H1 (cell line): ENCODE measurements at regions not wholly inside any gene's neighbourhood (a gene's known extent, or its start where the extent isn't known, plus 50 kb on each side); places are given as distances from the start of the nearest gene placed in this dataset.
"Not testable (repeated sequence)": the region's sequence is repeated elsewhere in the genome, so short reads cannot be mapped to it uniquely, and the experiment has no call there.

ENCODE experiments used
- CTCF ChIA-PET: fragments of 300-600 bp; sonication (Branson Sonifier 250); formaldehyde crosslinking; loops from one replicate; lab custom pipeline; 2021; ENCODE audit not compliant: partially characterized antibody; lab: Charles Lee
- POLR2A ChIA-PET: fragments of 300-600 bp; sonication (Branson Sonifier 250); formaldehyde crosslinking; loops from one replicate; lab custom pipeline; 2021; ENCODE audit warnings: inconsistent platforms; ENCODE audit not compliant: partially characterized antibody; lab: Charles Lee
- DNase-seq, 2 experiments: peaks; one replicate each; pipeline versions ENCODE4 v3.0.0 to v3.0.0-alpha.2; 2010 to 2022; ENCODE audit warnings: low spot score in 2 of 2, low read depth in 1 of 2, mixed read lengths in 1 of 2
- FAIRE-seq: peaks from 2 replicates; lab custom pipeline; 2011; peaks lifted over from hg19 to GRCh38; lab: Jason Lieb, UNC
- H2AFZ ChIP-seq: 2 replicates; pipeline ENCODE4 v1.8.1; 2012; ENCODE audit warnings: low read length, inconsistent platforms
- H2AK5ac ChIP-seq: 2 replicates; pipeline ENCODE4 v1.6.1; 2013; ENCODE audit warnings: low read depth, low read length
- H2BK120ac ChIP-seq: replicated peaks from 2 replicates; pipeline ENCODE3; 2013; ENCODE audit warnings: low read depth, low read length, inconsistent platforms
- H2BK12ac ChIP-seq: 2 replicates; pipeline ENCODE4 v1.6.1; 2013; ENCODE audit warnings: low read depth, low read length
- H2BK15ac ChIP-seq: 2 replicates; pipeline ENCODE4 v1.6.1; 2013; ENCODE audit warnings: low read length
- H2BK20ac ChIP-seq: 2 replicates; pipeline ENCODE4 v1.6.1; 2013; ENCODE audit warnings: low read length
- H2BK5ac ChIP-seq: 2 replicates; pipeline ENCODE4 v1.6.1; 2013; ENCODE audit warnings: low read depth, low read length
- H3K14ac ChIP-seq: 2 replicates; pipeline ENCODE4 v1.6.1; 2013; ENCODE audit warnings: inconsistent platforms; ENCODE audit not compliant: insufficient read length
- H3K18ac ChIP-seq: 2 replicates; pipeline ENCODE4 v1.6.1; 2013; ENCODE audit warnings: low read length; ENCODE audit errors: extremely low read depth
- H3K23ac ChIP-seq: 2 replicates; pipeline ENCODE4 v1.6.1; 2013; ENCODE audit warnings: inconsistent platforms; ENCODE audit not compliant: insufficient read length
- H3K23me2 ChIP-seq: 2 replicates; pipeline ENCODE4 v1.6.1; 2013; ENCODE audit warnings: low read depth, low read length
- H3K27ac ChIP-seq: 2 replicates; pipeline ENCODE4 v1.6.1; 2011; ENCODE audit warnings: low read depth, low read length, inconsistent platforms
- H3K27me3 ChIP-seq, 4 experiments: replicated peaks in 1 of 4; 1 replicate in 1 of 4; 2 replicates in 3 of 4; pipeline versions ENCODE4 v1.6.1 to v1.8.1; 2011 to 2013; ENCODE audit warnings: low read length in 3 of 4, mild to moderate bottlenecking in 3 of 4, inconsistent platforms in 2 of 4, mixed read lengths in 2 of 4, moderate library complexity in 1 of 4; ENCODE audit not compliant: control insufficient read depth in 3 of 4, insufficient read depth in 3 of 4; ENCODE audit errors: extremely low read depth in 1 of 4
- H3K36me3 ChIP-seq, 4 experiments: 2 replicates each; pipeline versions ENCODE4 v1.6.1 to v1.8.1; 2011 to 2013; ENCODE audit warnings: mild to moderate bottlenecking in 4 of 4, low read length in 3 of 4, moderate library complexity in 2 of 4, control low read depth in 1 of 4, inconsistent platforms in 1 of 4; ENCODE audit not compliant: insufficient read depth in 4 of 4, control insufficient read depth in 2 of 4
- H3K4ac ChIP-seq: replicated peaks from 2 replicates; pipeline ENCODE3; 2013; ENCODE audit warnings: low read length, low read depth, mixed read lengths, inconsistent platforms; ENCODE audit not compliant: insufficient read length
- H3K4me1 ChIP-seq, 4 experiments: replicated peaks in 1 of 4; 1 replicate in 1 of 4; 2 replicates in 3 of 4; pipeline versions ENCODE4 v1.6.1 to v1.8.1; 2011 to 2013; ENCODE audit warnings: low read length in 3 of 4, inconsistent platforms in 2 of 4, mixed read lengths in 1 of 4; ENCODE audit not compliant: insufficient read depth in 4 of 4, control insufficient read depth in 3 of 4
- H3K4me2 ChIP-seq, 2 experiments: 2 replicates each; pipeline versions ENCODE4 v1.6.1 to v1.8.1; 2011 to 2013; ENCODE audit warnings: low read depth in 2 of 2, low read length in 2 of 2, control low read depth in 1 of 2, inconsistent platforms in 1 of 2, mild to moderate bottlenecking in 1 of 2; ENCODE audit not compliant: insufficient read depth in 1 of 2
- H3K4me3 ChIP-seq, 4 experiments: fragments of 200-600, 300-600 bp in 1 of 4; sonication (generic), shearing (Covaris generic), sonication (Bioruptor Twin) in 1 of 4; 2 replicates each; pipeline versions ENCODE4 v1.5.1 to v1.8.1; 2011 to 2016; ENCODE audit warnings: low read length in 4 of 4, low read depth in 3 of 4, control low read depth in 2 of 4, inconsistent platforms in 2 of 4, mild to moderate bottlenecking in 2 of 4, mixed read lengths in 1 of 4, moderate library complexity in 1 of 4; ENCODE audit not compliant: insufficient read depth in 2 of 4; ENCODE audit errors: extremely low read depth in 1 of 4
- H3K56ac ChIP-seq: replicated peaks from 2 replicates; pipeline ENCODE3; 2013; ENCODE audit warnings: low read depth, mild to moderate bottlenecking, mixed read lengths, low read length, inconsistent platforms; ENCODE audit not compliant: insufficient read length
- H3K79me1 ChIP-seq: 2 replicates; pipeline ENCODE4 v1.6.1; 2013; ENCODE audit warnings: low read depth, low read length, control low read depth
- H3K79me2 ChIP-seq, 2 experiments: 2 replicates each; pipeline versions ENCODE4 v1.6.1 to v1.8.1; 2012 to 2013; ENCODE audit warnings: low read length in 2 of 2, mild to moderate bottlenecking in 2 of 2, inconsistent platforms in 1 of 2; ENCODE audit not compliant: insufficient read depth in 2 of 2, control insufficient read depth in 1 of 2
- H3K9ac ChIP-seq, 4 experiments: replicated peaks in 1 of 4; 1 replicate in 1 of 4; 2 replicates in 3 of 4; pipeline versions ENCODE4 v1.6.1 to v1.8.1; 2011 to 2013; ENCODE audit warnings: low read depth in 3 of 4, low read length in 3 of 4, control low read depth in 2 of 4, mild to moderate bottlenecking in 2 of 4, moderate library complexity in 2 of 4, inconsistent platforms in 1 of 4; ENCODE audit errors: extremely low read depth in 1 of 4
- H3K9me3 ChIP-seq, 2 experiments: 2 replicates each; pipeline versions ENCODE4 v1.6.1 to v1.8.1; 2012 to 2013; ENCODE audit warnings: mild to moderate bottlenecking in 2 of 2, moderate library complexity in 2 of 2, control low read depth in 1 of 2, inconsistent platforms in 1 of 2, low read depth in 1 of 2, low read length in 1 of 2, mixed read lengths in 1 of 2; ENCODE audit not compliant: insufficient read depth in 2 of 2
- H4K20me1 ChIP-seq, 2 experiments: replicated peaks in 1 of 2; 2 replicates each; pipeline versions ENCODE3 to v1.8.1; 2011 to 2013; ENCODE audit warnings: inconsistent platforms in 2 of 2, low read length in 2 of 2, mild to moderate bottlenecking in 1 of 2; ENCODE audit not compliant: insufficient read depth in 2 of 2, control insufficient read depth in 1 of 2
- H4K5ac ChIP-seq: 2 replicates; pipeline ENCODE4 v1.6.1; 2013; ENCODE audit warnings: low read length, low read depth, mixed read lengths, inconsistent platforms; ENCODE audit not compliant: insufficient read length
- H4K8ac ChIP-seq: 2 replicates; pipeline ENCODE4 v1.8.0; 2013; ENCODE audit warnings: mild to moderate bottlenecking, moderate library complexity, low read length, inconsistent platforms; ENCODE audit not compliant: insufficient read depth; ENCODE audit errors: extremely low read depth
- H4K91ac ChIP-seq: replicated peaks from 2 replicates; pipeline ENCODE3; 2013; ENCODE audit warnings: low read length, mixed read lengths, inconsistent platforms; ENCODE audit not compliant: insufficient read length
- RAD21 ChIP-seq, 2 experiments: IDR thresholded peaks in 1 of 2; conservative IDR thresholded peaks in 1 of 2; 2 replicates each; pipeline ENCODE4 v1.6.1; 2011; ENCODE audit warnings: low read depth in 2 of 2, low read length in 2 of 2, improper control_type of control experiment in 1 of 2, inconsistent platforms in 1 of 2, mild to moderate bottlenecking in 1 of 2, moderate library complexity in 1 of 2
- WGBS, 2 experiments: shearing (Covaris generic) in 1 of 2; methylation state at CpG; one replicate each; pipeline versions ENCODE4 v1.1.6 to v1.1.7; 2013 to 2015; ENCODE audit warnings: low lambda C conversion rate in 2 of 2, mixed read lengths in 2 of 2, inconsistent platforms in 1 of 2, low coverage in 1 of 2, missing lambda C conversion rate in 1 of 2; ENCODE audit not compliant: insufficient replicate concordance in 2 of 2, insufficient coverage in 1 of 2, insufficient read length in 1 of 2; ENCODE audit errors: extremely low coverage in 1 of 2, missing lambda C conversion rate in 1 of 2; 5-methylcytosine and 5-hydroxymethylcytosine counted together
- TF ChIP-seq, protein P1 (sequence below), 3 experiments: IDR thresholded peaks; 1 replicate in 2 of 3; 2 replicates in 1 of 3; pipeline versions ENCODE4 v1.5.1 to v1.6.1; 2011; ENCODE audit warnings: low read length in 3 of 3, mild to moderate bottlenecking in 3 of 3, inconsistent platforms in 2 of 3, low read depth in 1 of 3, moderate library complexity in 1 of 3; ENCODE audit not compliant: insufficient read depth in 1 of 3; ENCODE audit errors: control extremely low read depth in 1 of 3

GRCh38 chr6:128703794-128704193 lies 179.1 kb upstream of the LAMA2 start:
- H3K4me2 ChIP-seq, H3K9ac ChIP-seq, H3K27me3 ChIP-seq, H2BK5ac ChIP-seq, H4K20me1 ChIP-seq, H3K9me3 ChIP-seq, POLR2A ChIA-PET, H3K23me2 ChIP-seq, H3K23ac ChIP-seq, FAIRE-seq, H3K4me1 ChIP-seq, H2AK5ac ChIP-seq, H4K5ac ChIP-seq, H2BK15ac ChIP-seq, H2BK20ac ChIP-seq, H3K79me2 ChIP-seq, H4K8ac ChIP-seq, H3K79me1 ChIP-seq, H3K4me3 ChIP-seq, H3K27ac ChIP-seq, H2BK120ac ChIP-seq, H4K91ac ChIP-seq, H3K14ac ChIP-seq, H3K4ac ChIP-seq, H3K18ac ChIP-seq, H2BK12ac ChIP-seq, H3K56ac ChIP-seq, H3K36me3 ChIP-seq: not testable (repeated sequence)
- 96% methylated on average over 2 of the region's 3 CpGs; no CpG with 5 or more reads in 1 of the 2 experiments for WGBS, 2 experiments
- peak; percentile 6 to 27; a peak in 1 of 4 replicates for TF ChIP-seq RAD21 (IDR thresholded peaks at IDR 0.05 in 1 of 2, conservative IDR thresholded peaks at IDR 0.05 in 1 of 2; ENCODE audit: low read depth in 2 of 2, low read length in 2 of 2)
- TF ChIP-seq, protein P1, sequence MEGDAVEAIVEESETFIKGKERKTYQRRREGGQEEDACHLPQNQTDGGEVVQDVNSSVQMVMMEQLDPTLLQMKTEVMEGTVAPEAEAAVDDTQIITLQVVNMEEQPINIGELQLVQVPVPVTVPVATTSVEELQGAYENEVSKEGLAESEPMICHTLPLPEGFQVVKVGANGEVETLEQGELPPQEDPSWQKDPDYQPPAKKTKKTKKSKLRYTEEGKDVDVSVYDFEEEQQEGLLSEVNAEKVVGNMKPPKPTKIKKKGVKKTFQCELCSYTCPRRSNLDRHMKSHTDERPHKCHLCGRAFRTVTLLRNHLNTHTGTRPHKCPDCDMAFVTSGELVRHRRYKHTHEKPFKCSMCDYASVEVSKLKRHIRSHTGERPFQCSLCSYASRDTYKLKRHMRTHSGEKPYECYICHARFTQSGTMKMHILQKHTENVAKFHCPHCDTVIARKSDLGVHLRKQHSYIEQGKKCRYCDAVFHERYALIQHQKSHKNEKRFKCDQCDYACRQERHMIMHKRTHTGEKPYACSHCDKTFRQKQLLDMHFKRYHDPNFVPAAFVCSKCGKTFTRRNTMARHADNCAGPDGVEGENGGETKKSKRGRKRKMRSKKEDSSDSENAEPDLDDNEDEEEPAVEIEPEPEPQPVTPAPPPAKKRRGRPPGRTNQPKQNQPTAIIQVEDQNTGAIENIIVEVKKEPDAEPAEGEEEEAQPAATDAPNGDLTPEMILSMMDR (IDR thresholded peaks at IDR 0.05; ENCODE audit: control extremely low read depth in 1 of 3, insufficient read depth in 1 of 3, low read depth in 1 of 3, low read length in 3 of 3): peak in 2 of 3 experiments; percentile 19 to 33; a peak in 2 of 4 replicates
- CTCF ChIA-PET: interaction anchor here (0.6 to 0.7 kb wide), 2 partner anchors 72 to 95 kb away, joined by 3 read pairs; no protein-coding TSS in a partner anchor
- peak in 1 of 2 experiments; percentile 64 for DNase-seq
- H2AFZ ChIP-seq: 0 out of 2 replicates have a peak overlapping the region, but pooled peaks have one; percentile 44
